22Rv1 (cell line): ENCODE measurements at regions not wholly inside any gene's neighbourhood (a gene's known extent, or its start where the extent isn't known, plus 50 kb on each side); places are given as distances from the start of the nearest gene placed in this dataset.

ENCODE experiments used
- ZFX ChIP-seq: fragments of 450-650 bp; IDR thresholded peaks from 2 replicates; pipeline ENCODE4 v1.6.1; 2017; ENCODE audit warnings: antibody characterized with exemption, borderline replicate concordance
- TF ChIP-seq, protein P1 (sequence below): fragments of 450-650 bp; IDR thresholded peaks from 2 replicates; pipeline ENCODE4 v1.5.1; 2017; ENCODE audit warnings: mild to moderate bottlenecking

DNA sequence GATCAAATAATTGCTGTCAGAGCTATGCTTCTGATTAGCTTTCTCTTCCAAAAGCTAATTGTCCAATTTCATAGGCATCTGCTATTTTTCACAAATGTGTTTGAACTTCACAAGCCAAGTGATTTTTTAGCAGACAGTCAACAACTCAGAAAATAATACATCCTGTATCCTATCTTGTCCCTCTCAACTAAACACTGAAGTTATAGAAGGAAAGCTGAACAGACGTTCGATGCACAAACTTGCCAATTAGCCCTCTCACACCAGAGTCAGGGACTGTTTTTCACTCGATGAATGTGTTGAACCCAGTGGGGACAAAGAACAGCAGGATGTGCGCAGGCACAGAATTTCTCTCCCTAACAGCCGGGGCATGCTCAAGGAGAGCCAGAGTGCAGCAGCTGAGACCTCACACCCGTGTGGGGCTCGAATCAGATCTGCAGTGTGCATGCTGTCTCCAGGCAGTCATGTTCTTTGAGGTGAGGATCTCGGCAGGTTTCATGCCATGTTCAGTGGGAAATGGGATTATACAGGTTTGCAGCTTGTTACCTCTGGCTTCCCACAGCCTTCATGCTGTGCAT is 246.7 kb upstream of the SDK2 start:
- TF ChIP-seq, protein P1, sequence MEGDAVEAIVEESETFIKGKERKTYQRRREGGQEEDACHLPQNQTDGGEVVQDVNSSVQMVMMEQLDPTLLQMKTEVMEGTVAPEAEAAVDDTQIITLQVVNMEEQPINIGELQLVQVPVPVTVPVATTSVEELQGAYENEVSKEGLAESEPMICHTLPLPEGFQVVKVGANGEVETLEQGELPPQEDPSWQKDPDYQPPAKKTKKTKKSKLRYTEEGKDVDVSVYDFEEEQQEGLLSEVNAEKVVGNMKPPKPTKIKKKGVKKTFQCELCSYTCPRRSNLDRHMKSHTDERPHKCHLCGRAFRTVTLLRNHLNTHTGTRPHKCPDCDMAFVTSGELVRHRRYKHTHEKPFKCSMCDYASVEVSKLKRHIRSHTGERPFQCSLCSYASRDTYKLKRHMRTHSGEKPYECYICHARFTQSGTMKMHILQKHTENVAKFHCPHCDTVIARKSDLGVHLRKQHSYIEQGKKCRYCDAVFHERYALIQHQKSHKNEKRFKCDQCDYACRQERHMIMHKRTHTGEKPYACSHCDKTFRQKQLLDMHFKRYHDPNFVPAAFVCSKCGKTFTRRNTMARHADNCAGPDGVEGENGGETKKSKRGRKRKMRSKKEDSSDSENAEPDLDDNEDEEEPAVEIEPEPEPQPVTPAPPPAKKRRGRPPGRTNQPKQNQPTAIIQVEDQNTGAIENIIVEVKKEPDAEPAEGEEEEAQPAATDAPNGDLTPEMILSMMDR, result no peak
- TF ChIP-seq ZFX, result no peak
